ENCODE measurements at regions not wholly inside any gene's neighbourhood (a gene's known extent, or its start where the extent isn't known, plus 50 kb on each side); places are given as distances from the start of the nearest gene placed in this dataset.

GRCh38 chr6:16989382-16989781, 112.5 kb upstream of the STMND1 start:
- Histone ChIP-seq H4K91ac (ENCODE audit: insufficient read length, low read depth, low read length) (no peak overlapping the region), H4K8ac (replicated peaks; ENCODE audit: insufficient read length, low read depth, low read length) (no peak overlapping the region), H3K56ac (ENCODE audit: insufficient read length, low read depth, low read length) (no peak overlapping the region), H3K14ac (ENCODE audit: insufficient read depth, low read length) (no peak overlapping the region), H4K5ac (ENCODE audit: insufficient read length, low read depth, low read length) (no peak overlapping the region), H3K23ac (ENCODE audit: insufficient read length, low read depth, low read length) (no peak overlapping the region), H3K79me1 (ENCODE audit: insufficient read depth, low read depth, low read length, poor library complexity, severe bottlenecking) (no peaks in the 10 kb centered on the region), H2BK120ac (ENCODE audit: low read depth, low read length, poor library complexity, severe bottlenecking) (no peak overlapping the region), H3K4me1 (ENCODE audit: insufficient read depth, low read length) (no peaks in the 10 kb centered on the region), H2BK15ac (ENCODE audit: low read depth, low read length) (no peak overlapping the region), H3K9ac (ENCODE audit: extremely low read depth, insufficient read length, low read length) (no peak overlapping the region), H3K9me3 (ENCODE audit: control insufficient read depth, low read depth, low read length) (no peaks in the 10 kb centered on the region), H2AK5ac (ENCODE audit: insufficient read length, low read length) (no peak overlapping the region), H3K18ac (ENCODE audit: insufficient read length, low read depth, low read length) (no peak overlapping the region), H4K20me1 (ENCODE audit: control insufficient read depth, insufficient read depth, insufficient read length) (no peaks in the 10 kb centered on the region), H3K4ac (ENCODE audit: low read depth, low read length) (no peak overlapping the region), H3K27me3 (ENCODE audit: insufficient read depth, low read length) (no peaks in the 10 kb centered on the region), H2BK5ac (ENCODE audit: insufficient read length, low read length) (no peak overlapping the region), H2AFZ (ENCODE audit: low read length) (no peak overlapping the region), H3T11ph (ENCODE audit: low read length) (no peak overlapping the region), H3K27ac (ENCODE audit: insufficient read length, low read depth, low read length) (no peak overlapping the region), H3K4me2 (ENCODE audit: insufficient read depth, insufficient read length, low read length) (no peak overlapping the region), H3K79me2 (ENCODE audit: insufficient read depth, low read length) (no peaks in the 10 kb centered on the region), H3K23me2 (ENCODE audit: insufficient read length, low read depth, low read length, poor library complexity, severe bottlenecking) (no peaks in the 10 kb centered on the region), H2BK12ac (ENCODE audit: insufficient read length, low read depth, low read length) (no peak overlapping the region), H2BK20ac (ENCODE audit: low read depth, low read length, poor library complexity, severe bottlenecking) (no peak overlapping the region)
- no peak for DNase-seq
- H3K36me3 Mint-ChIP-seq (ENCODE audit: insufficient read depth in 1 of 3, low read depth in 3 of 3), result peaks cover 6 to 19% (median 9%) of the 10 kb centered on the region in 3 experiments; a peak in 6 of 7 replicates
- H3K27ac Mint-ChIP-seq, result no peak overlapping the region
- H3K27me3 Mint-ChIP-seq (ENCODE audit: low read depth), result no peaks in the 10 kb centered on the region; the same call in 1 of the 2 replicates
- H3K9me3 Mint-ChIP-seq, result peaks cover 22 to 24% of the 10 kb centered on the region in 2 experiments
- no peak overlapping the region for H3K4me3 Mint-ChIP-seq
- H3K4me1 Mint-ChIP-seq, result no peaks in the 10 kb centered on the region
- WGBS (ENCODE audit: extremely low coverage, insufficient read length, low lambda C conversion rate), result no CpG with 5 or more reads among the region's 2 CpGs
- no peak for TF ChIP-seq CTCF (conservative IDR thresholded peaks at IDR 0.05)
